ENCODE measurements at regions not wholly inside any gene's neighbourhood (a gene's known extent, or its start where the extent isn't known, plus 50 kb on each side); places are given as distances from the start of the nearest gene placed in this dataset.

DNA sequence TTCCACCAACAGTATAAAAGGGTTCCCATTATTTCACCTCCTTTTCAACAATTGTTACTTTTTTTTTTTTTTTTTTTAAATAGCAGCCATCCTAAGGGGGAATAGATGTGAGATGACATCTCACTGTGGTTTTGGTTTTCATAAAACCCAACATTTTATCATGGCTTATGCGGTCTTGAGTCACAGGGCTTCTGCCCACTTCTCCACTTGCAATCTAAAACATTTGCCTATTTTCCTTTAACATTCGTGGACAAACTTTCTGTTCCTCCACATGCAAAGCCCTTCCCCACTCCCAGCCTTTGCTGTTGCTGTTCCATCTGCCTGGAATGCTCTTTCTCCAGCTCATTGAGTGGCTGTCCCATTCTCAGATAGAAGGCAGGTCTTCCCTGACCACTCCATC lies 239.7 kb upstream of the KCNK2 start:
- TF ChIP-seq, protein P1, sequence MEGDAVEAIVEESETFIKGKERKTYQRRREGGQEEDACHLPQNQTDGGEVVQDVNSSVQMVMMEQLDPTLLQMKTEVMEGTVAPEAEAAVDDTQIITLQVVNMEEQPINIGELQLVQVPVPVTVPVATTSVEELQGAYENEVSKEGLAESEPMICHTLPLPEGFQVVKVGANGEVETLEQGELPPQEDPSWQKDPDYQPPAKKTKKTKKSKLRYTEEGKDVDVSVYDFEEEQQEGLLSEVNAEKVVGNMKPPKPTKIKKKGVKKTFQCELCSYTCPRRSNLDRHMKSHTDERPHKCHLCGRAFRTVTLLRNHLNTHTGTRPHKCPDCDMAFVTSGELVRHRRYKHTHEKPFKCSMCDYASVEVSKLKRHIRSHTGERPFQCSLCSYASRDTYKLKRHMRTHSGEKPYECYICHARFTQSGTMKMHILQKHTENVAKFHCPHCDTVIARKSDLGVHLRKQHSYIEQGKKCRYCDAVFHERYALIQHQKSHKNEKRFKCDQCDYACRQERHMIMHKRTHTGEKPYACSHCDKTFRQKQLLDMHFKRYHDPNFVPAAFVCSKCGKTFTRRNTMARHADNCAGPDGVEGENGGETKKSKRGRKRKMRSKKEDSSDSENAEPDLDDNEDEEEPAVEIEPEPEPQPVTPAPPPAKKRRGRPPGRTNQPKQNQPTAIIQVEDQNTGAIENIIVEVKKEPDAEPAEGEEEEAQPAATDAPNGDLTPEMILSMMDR (IDR thresholded peaks at IDR 0.05) = no peak
- TF ChIP-seq POLR2A (IDR thresholded peaks at IDR 0.05) = no peak
